GM18507 (cell line): ENCODE measurements at regions not wholly inside any gene's neighbourhood (a gene's known extent, or its start where the extent isn't known, plus 50 kb on each side); places are given as distances from the start of the nearest gene placed in this dataset.
"Not testable (repeated sequence)": the region's sequence is repeated elsewhere in the genome, so short reads cannot be mapped to it uniquely, and the experiment has no call there.

Source experiments
- DNase-seq: peaks from one replicate; pipeline ENCODE4 v3.0.0; 2011; ENCODE audit warnings: low read depth; ENCODE audit not compliant: insufficient read length; ENCODE audit errors: extremely low spot score
- FAIRE-seq: peaks from 2 replicates; lab custom pipeline; 2011; peaks lifted over from hg19 to GRCh38; lab: Jason Lieb, UNC

DNA sequence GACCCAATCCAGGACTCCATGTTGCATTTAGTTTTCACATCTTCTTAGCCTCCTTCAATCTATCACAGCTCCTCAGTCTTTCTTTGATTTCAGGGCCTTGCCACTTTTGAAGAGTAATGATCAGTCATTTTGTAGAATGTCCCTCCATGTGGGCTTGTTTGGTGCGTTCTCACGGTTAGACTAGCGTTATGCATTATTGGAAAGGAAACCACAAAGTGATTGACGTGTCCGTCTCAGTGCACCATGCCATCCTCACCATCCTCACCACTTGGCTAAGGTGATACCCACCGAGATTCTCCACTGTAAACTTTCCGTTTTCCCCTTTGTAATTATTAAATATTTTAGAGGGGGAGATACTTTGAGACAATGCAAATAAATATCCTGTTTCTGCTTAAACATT, 59.6 kb upstream of the OLIG2 start:
- DNase-seq: no peak
- peak; percentile 57 for FAIRE-seq

DNA sequence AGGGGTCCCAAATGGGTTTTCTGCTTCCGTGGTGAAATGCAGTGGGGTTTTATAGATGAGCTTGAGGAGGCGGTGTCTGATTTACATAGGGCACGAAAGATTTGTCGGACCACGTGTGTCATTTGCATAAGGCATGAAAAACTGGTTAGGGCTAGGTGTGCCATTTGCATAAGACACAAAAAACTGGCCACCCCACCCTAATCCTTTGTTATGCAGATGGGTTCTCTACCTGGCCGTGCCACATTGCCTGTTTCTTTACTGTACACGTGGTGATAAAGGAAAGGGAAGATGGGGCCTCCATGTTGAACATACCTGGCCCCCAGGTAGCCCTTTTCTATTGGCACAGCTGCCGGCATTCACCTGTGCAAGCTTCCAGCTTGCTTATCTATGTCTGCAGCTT, 57.6 kb upstream of the OLIG2 start:
- FAIRE-seq, DNase-seq: not testable (repeated sequence)

DNA sequence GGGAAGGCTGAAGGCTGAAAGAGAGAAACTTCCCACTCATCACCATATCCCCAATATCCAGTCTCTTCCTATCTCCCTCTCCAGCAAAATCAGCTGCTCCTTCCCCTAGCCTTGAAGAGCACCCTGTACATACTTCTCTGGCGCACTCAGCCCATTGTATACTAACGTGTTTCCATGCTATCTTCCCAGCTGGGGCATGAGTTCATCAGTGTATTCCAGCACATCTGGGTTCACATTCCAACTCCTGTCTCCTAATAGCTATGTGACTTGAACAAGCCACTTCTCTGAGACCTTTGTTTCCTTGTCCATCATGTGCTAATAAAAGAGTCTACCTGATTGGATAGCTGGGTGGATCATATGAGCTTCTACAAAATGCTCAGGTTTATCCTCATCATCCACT, 51.1 kb upstream of the OLIG2 start:
- FAIRE-seq (no peak), DNase-seq (no peak)

DNA sequence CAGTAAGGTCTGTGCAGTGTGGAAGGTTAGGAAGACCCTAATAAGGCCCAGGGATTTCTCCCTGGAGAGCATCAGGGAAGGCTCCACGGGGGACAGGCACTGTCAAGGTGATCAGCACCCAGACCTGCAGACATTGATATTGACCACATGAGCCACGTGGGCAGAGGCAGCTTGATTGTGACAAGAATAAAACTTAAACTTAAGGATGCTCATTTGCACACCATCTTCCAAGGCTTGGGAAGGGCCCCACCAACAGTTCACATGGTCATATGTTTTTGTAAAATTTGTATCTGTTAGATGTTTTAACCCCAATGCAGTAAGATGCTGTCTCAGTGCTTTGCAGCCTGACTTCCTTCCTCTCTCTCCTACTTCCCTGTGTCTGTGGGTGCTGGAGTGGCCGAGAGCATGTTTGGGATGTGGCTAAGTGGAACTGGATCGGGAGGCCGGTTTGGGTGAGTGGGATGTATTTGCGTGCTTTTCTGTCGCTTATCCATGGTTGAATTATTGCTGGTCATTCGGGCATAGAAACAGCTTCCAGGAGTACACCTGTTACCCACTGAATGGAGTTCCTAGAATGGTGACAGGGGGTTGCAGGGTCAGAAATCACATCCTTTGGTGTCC, 49.8 kb upstream of the OLIG2 start:
- DNase-seq (no peak), FAIRE-seq (no peak)
